NCI-H146 (cell line): ENCODE measurements at regions not wholly inside any gene's neighbourhood (a gene's known extent, or its start where the extent isn't known, plus 50 kb on each side); places are given as distances from the start of the nearest gene placed in this dataset.

Source experiments
- DNase-seq: peaks from one replicate; lab custom pipeline; 2025; lab: John Stamatoyannopoulos, UW

- DNase-seq = peak; percentile 66
Measured at GRCh38 chr12:95607642-95608041, 56.4 kb upstream of the USP44 start.

- no peak for DNase-seq
Measured at GRCh38 chr12:95605875-95606274, 54.6 kb upstream of the USP44 start.

- DNase-seq = no peak
Measured at GRCh38 chr12:95605087-95605486, 53.8 kb upstream of the USP44 start.

DNA sequence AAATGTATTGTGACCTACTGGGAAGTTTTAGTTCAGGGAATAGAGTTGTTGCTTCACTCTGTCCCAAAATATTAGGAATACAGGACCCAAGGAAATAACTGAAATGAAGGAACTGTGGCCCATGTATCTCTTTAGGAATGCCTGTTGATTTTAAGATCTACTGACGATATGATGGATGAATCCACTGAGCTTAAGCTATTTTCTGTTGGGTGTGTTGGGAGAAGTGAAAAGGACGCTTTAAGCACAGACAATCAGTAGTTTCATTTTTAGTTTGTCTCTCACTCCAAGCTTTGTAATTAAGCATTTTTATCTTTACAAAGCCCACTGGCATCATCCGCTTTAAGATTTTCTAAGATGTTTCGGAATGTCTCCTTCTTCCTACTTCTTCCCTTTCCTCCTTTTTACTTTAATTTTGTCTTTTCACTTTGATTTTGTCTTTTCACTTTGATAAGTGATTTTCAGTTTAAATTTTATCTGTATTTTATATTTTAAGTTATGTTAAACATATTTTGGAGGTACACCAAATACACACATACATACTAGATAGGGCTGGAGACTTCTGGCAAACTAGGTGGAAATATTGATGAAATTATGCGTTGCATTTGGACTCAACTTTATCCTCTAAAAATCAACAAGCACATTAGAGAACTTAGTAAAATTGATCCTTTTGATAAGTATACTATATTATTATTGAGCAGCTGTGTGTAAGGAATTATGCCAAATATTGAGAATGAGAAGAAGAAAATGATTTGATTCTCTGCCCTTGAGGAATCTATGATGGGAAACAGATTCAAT is 52.3 kb upstream of the USP44 start:
- no peak for DNase-seq

GRCh38 chr12:95601091-95601961 is 50.0 kb upstream of the USP44 start:
- DNase-seq = no peak
